Motor neuron (in vitro differentiated cells): ENCODE measurements at regions not wholly inside any gene's neighbourhood (a gene's known extent, or its start where the extent isn't known, plus 50 kb on each side); places are given as distances from the start of the nearest gene placed in this dataset.

Source experiments
- ATAC-seq, 8 experiments: fragments of 200-7000 bp; cut with Tn5 transposase; replicated peaks in 6 of 8; 2 replicates each; pipeline ENCODE4 v1.8.0; 2021; ENCODE audit warnings: mild to moderate bottlenecking in 8 of 8, moderate library complexity in 8 of 8
- H3K27ac ChIP-seq, 2 donors: fragments of 250-450 bp; sonication (Bioruptor Pico); 2 replicates each; pipeline ENCODE4 v1.9.0; 2021; ENCODE audit warnings: antibody characterized with exemption in 2 of 2, mild to moderate bottlenecking in 2 of 2, moderate library complexity in 1 of 2
- H3K4me1 ChIP-seq, 2 donors: fragments of 250-450 bp; sonication (Bioruptor Pico); replicated peaks in 1 of 2; 2 replicates each; pipeline ENCODE4 v1.6.1; 2021; ENCODE audit warnings: antibody characterized with exemption in 2 of 2, mild to moderate bottlenecking in 2 of 2, moderate library complexity in 1 of 2
- H3K4me3 ChIP-seq, 5 donors: fragments of 250-450 bp; sonication (Bioruptor Pico); 2 replicates each; pipeline ENCODE4 v1.9.0; 2021; ENCODE audit warnings: antibody characterized with exemption in 5 of 5, mild to moderate bottlenecking in 5 of 5, moderate library complexity in 4 of 5
- WGBS, 10 experiments: fragments of 450-650 bp; shearing (Covaris generic); methylation state at CpG; one replicate each; pipeline ENCODE4 v1.0.0; 2022; 5-methylcytosine and 5-hydroxymethylcytosine counted together
- in situ Hi-C, 9 experiments: fragments of 400-800 bp; cut with MboI; loops; one replicate each; pipeline ENCODE4 v1.15.0; 2021; ENCODE audit warnings: low sequenced_read_pairs in 9 of 9, low pct_unique_long_range_greater_than_20kb in 2 of 9; ENCODE audit not compliant: unreplicated experiment in 9 of 9

DNA sequence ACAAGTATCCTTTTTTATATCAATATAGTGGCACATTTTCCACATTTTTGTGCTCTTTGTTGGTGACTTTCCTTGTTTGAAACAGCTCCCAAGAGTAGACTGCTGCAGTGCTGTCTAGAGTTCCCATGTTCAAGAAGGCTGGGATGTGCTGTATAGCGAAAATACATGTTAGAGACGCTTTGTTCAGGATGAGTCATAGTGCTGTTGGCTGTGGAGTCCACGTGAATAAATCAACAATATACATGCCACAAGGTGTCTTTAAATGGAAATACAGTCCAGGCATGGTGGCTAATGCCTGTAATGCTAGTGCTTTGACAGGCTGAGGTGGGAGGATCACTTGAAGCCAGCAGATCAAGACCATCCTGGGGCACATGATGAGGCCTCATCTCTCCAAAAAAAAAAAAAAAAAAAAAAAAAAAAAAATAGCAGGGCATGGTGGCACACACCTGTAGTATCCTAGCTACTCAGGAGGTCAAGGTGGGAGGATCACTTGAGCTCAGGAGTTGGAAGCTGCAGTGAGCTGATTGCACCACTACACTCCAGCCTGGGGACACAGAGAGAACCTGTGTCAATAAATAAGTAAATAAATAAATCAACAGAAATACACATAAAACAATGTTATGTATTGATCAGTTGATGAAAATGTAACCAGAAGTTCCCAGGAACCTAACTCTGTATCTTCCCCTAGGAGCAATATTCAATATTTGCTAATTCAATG is 256.8 kb upstream of the STS start:
- peak in 5 of 8 experiments; percentile 24 to 63 (median 31) for ATAC-seq
- no peaks in the 10 kb centered on the region for H3K4me1 ChIP-seq
- no peak overlapping the region for H3K4me3 ChIP-seq
- 25 to 100% (median 76%) methylated on average over 1 to 3 of the region's 3 CpGs; no CpG with 5 or more reads in 6 of the 10 experiments for WGBS, 10 experiments
- in situ Hi-C loops = no loop called here
- no peak overlapping the region for H3K27ac ChIP-seq

DNA sequence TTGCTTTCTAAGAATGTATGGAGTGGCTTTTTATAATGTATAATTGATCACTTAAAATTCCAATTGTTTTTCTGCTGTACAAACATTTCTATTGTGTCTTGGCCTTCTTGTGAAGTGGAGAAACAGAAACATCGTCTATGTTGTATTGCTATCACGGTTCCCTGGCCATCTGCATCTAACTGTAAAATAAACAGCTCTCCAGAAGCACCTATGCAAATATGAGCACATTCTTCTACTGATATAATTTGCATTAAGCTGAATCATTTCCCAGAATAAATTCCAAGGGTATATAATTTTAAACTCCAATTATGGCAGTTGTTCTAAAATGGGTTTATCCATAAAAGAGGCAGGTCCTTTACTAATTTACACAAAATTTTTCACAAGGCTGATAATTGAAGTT is 261.6 kb upstream of the STS start:
- no peak overlapping the region for H3K4me3 ChIP-seq
- H3K4me1 ChIP-seq = no peaks in the 10 kb centered on the region
- ATAC-seq = peak in 3 of 8 experiments; percentile 65 to 95 (median 77)
- in situ Hi-C loops = no loop called here
- 0 to 71% methylated on average over 2 of the region's 2 CpGs; no CpG with 5 or more reads in 8 of the 10 experiments for WGBS, 10 experiments
- no peak overlapping the region for H3K27ac ChIP-seq

DNA sequence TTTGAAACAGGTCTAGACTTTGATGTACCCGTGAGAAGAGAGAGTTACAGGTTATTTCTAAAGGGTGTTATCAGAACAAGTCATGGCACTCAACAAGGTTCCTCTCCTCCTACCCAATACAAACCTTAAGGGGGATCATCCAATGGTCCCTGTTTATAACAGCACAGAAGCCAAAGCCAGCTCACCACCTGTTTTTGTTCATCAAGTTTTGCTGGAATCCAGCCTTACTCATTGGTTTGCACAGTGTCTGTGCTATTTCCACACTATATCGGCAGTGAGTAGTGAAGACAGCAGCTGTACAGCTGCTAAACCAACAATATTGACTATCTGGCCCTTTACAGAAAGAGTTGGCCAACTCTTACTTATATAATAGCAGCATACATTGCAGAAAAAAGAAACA is 262.1 kb upstream of the STS start:
- H3K4me1 ChIP-seq = no peaks in the 10 kb centered on the region
- H3K27ac ChIP-seq = no peak overlapping the region
- WGBS, 10 experiments = 17 to 100% (median 60%) methylated on average over 1 to 2 of the region's 2 CpGs; no CpG with 5 or more reads in 7 of the 10 experiments
- ATAC-seq = peak in 1 of 8 experiments; percentile 43
- in situ Hi-C loops = no loop called here
- H3K4me3 ChIP-seq = no peak overlapping the region

DNA sequence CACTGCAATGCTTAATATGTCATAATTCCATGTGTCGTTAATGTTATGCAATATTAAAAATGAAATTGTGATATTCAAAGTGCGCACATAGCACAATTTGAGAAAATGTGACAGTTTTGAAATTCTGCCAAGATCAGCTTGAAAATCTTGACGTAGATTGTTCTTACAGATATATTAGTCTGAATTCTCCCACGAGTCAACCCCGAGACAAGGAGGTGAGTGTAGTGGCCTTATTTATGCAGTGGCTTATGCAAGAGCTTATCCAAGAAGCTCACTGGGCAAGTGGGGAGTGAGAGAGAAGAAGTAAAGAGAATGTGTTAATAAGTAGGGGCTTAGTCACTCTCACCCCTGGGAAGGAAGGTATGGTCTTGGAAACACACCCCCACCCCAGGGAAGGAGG is 286.1 kb upstream of the STS start:
- Histone ChIP-seq H3K4me1 (peaks cover 0 to 2% of the 10 kb centered on the region in 2 donors), H3K27ac (no peak overlapping the region), H3K4me3 (no peak overlapping the region)
- in situ Hi-C loops = no loop called here
- peak in 1 of 8 experiments; percentile 25 for ATAC-seq
- 40 to 84% (median 50%) methylated on average over 1 to 5 of the region's 5 CpGs; no CpG with 5 or more reads in 4 of the 10 experiments for WGBS, 10 experiments

DNA sequence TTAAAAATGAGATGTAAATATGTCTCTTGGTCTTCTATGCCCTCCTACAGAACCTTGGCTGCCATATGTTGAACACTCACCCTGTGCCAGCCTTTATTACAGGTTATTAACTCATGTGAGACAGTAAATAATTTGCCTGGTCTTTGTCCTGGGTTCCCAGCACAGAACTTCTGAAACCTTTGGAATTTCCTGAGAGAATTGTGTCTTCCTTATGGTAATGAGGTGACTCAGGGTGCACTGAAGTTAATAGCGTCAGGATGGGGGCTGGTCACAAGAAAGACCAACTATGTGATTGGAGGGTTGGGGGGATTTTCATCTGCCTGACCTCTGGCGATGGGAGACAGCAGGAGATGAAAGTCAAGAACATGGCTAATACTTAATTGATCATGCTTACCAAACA is 289.8 kb upstream of the STS start:
- WGBS, 10 experiments = 50% methylated on average over 2 of the region's 2 CpGs; no CpG with 5 or more reads in 9 of the 10 experiments
- Histone ChIP-seq H3K27ac (no peak overlapping the region), H3K4me3 (no peak overlapping the region), H3K4me1 (peaks cover 0 to 2% of the 10 kb centered on the region in 2 donors)
- peak in 1 of 8 experiments; percentile 50 for ATAC-seq
- in situ Hi-C loops = no loop called here

DNA sequence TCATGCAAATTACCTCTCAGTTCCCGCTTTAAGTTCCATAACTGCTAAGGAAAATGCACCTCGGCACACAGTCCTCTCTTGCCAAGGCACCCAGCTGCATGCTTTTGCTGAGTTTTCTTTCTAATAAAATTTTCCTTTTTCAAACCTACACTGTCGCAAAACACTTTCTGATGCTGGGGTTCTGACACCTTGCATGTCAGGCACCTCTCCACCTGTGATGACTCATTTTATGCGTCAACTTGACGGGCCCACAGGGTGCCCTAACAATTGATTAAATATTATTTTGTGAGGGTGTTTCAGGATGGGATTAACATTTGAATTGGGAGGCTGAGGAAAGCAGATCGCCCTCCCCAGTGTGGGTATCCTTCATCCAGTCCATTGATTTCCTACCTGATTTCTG is 291.0 kb upstream of the STS start:
- Histone ChIP-seq H3K27ac (no peak overlapping the region), H3K4me3 (no peak overlapping the region), H3K4me1 (peaks cover 0 to 2% of the 10 kb centered on the region in 2 donors)
- no peak for ATAC-seq
- WGBS, 10 experiments = 6 to 100% (median 55%) methylated on average over 1 to 3 of the region's 6 CpGs; no CpG with 5 or more reads in 4 of the 10 experiments
- in situ Hi-C loops = no loop called here

DNA sequence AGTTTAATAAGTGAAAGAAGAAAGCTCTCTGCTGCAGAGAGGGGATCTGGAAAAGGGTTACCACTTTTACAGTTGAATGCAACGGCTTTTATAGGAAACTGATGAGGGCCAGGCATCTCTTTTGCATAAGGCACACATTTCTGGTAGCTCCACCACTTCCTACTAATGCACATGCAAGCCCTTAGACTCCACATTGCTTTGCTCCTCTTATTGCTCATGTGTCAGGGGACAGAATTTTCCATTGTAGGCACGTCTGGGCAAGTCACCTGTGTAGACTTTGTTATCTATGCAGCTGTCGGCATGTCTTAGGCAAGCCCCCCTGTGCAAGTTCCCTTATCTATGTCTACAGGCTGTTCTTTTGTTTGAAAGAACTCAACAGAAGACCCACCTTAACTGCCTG is 294.6 kb upstream of the STS start:
- Histone ChIP-seq H3K4me3 (no peak overlapping the region), H3K27ac (no peak overlapping the region), H3K4me1 (peaks cover 0 to 13% of the 10 kb centered on the region in 2 donors)
- in situ Hi-C loops = no loop called here
- no peak for ATAC-seq
- 90% methylated on average over 3 of the region's 3 CpGs; no CpG with 5 or more reads in 9 of the 10 experiments for WGBS, 10 experiments

DNA sequence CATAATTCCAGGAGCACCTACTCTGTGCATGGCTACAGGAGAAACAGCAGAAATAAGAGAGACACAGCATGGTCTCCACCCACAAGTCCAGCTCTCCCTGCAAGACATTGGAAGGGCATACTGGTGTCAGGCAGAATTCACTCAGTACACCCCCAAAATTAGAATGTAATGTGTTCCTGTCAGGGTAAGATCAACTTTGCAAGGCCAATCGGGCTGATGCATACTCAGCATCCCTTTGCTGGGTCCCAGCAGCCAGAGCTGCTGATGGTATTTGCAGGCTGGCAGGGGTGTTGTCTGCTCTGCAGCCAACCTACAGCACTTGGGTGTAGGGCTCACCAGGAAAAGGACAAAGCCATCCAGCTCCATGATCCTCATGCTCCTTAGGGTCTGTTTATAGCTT is 295.4 kb upstream of the STS start:
- ATAC-seq = no peak
- Histone ChIP-seq H3K4me1 (peaks cover 0 to 13% of the 10 kb centered on the region in 2 donors), H3K27ac (no peak overlapping the region), H3K4me3 (no peak overlapping the region)
- WGBS, 10 experiments = 100% methylated on average over 1 of the region's 1 CpG; no CpG with 5 or more reads in 9 of the 10 experiments
- in situ Hi-C loops = no loop called here

DNA sequence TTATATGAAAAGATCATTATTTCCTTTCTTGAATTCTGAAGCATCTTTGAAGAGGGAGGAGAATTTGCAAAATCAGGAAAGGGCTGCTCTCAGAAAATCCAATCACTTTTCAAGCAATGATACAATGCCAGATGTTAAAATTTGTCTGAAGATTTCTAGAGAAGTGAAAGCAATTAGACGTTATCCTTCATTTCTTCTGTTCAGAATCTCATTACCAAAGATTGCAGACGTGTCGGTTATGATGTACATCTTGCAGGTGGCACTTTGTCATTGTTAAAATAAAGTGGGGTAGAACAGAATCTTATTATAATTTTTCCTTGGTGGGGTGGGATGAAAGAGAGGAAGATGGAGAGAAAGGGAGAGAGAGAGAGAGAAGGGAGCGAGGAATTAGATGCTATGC is 296.4 kb upstream of the STS start:
- no peak overlapping the region for H3K4me3 ChIP-seq
- WGBS, 10 experiments = 0 to 100% (median 69%) methylated on average over 1 to 4 of the region's 4 CpGs; no CpG with 5 or more reads in 5 of the 10 experiments
- no peak for ATAC-seq
- peaks cover 0 to 10% of the 10 kb centered on the region in 2 donors for H3K4me1 ChIP-seq
- no peak overlapping the region for H3K27ac ChIP-seq
- in situ Hi-C loops = no loop called here

DNA sequence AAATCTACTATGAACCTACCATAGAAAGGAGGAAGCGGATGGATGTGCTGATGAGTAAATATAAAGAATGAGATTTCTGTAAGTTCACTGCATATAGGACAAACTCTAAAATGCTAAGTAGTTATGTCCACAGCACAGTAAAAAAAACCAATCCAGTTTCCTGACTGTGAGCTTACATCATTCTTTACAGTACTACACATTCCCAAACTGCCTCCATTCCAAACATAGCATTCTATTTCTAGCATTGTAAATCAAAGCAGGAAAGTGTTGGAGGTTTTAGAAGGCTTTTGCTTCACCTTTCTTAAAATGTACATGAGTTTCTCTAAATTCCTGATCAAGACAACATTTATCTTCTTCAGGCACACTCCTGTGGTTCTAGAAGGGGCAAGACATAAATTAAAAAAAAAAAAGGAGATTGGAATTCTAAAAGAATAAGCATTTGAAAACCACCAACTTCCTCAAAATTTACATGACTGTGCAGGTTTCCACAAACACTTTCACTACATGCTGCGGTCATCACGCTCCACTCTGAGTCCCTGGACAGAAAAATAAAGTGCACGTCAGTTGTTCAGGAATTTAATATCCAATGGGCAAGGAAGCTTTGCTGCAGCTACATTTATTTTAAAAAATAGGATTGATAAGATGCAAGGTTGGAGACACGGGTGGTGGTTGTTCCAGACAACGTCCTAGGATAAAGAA is 297.6 kb upstream of the STS start:
- Histone ChIP-seq H3K27ac (no peak overlapping the region), H3K4me3 (no peak overlapping the region), H3K4me1 (peaks cover 0 to 10% of the 10 kb centered on the region in 2 donors)
- in situ Hi-C loops = no loop called here
- ATAC-seq = peak in 7 of 8 experiments; percentile 24 to 75 (median 47)
- 8 to 100% (median 40%) methylated on average over 1 to 5 of the region's 6 CpGs; no CpG with 5 or more reads in 1 of the 10 experiments for WGBS, 10 experiments

DNA sequence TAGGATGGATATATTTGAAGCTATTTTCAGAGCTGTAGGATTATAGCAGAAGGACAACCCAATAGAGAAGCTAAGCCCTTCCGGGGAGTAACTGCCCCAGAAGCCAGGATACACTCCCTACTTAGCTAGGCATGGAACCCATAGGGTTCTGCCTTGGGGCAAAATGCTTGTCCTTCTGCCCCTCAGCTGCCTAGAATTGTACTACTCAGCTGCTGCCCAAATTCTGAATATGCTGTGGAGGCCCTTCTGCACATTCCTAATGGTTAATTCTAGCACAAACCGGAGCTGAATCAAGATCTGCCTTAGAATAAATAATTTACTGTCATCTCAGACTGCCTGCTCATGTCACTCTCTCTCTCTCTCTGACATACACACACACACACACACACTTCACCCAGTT is 297.7 kb upstream of the VCX3A start:
- peak in 3 of 8 experiments; percentile 24 to 74 (median 71) for ATAC-seq
- no peak overlapping the region for H3K27ac ChIP-seq
- no peak overlapping the region for H3K4me3 ChIP-seq
- 0 to 100% (median 0%) methylated on average over 1 of the region's 2 CpGs; no CpG with 5 or more reads in 7 of the 10 experiments for WGBS, 10 experiments
- no peaks in the 10 kb centered on the region for H3K4me1 ChIP-seq
- in situ Hi-C loops = no loop called here

DNA sequence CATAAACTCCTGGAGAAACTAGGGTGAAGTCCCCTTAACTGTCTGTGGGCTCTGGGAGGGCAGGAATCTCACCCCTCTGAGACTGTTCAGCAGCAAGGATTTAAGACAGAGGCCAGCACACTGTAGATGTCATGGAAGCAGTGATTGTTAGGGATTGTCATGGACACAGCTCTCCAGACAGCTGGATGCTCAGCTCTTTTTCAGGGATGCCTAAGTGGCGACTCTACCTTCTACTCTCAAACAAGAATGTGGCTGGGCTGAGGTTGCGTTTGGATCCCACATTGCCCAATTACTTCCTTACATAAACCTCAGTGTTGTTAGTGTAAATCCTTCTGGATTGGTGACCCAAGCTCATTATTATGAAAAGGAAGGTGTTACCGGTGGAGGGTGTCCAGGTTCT is 291.9 kb upstream of the VCX3A start:
- in situ Hi-C loops = no loop called here
- Histone ChIP-seq H3K27ac (no peak overlapping the region), H3K4me3 (no peak overlapping the region), H3K4me1 (no peaks in the 10 kb centered on the region)
- 0 to 95% methylated on average over 1 to 3 of the region's 3 CpGs; no CpG with 5 or more reads in 8 of the 10 experiments for WGBS, 10 experiments
- ATAC-seq = peak in 1 of 8 experiments; percentile 19

DNA sequence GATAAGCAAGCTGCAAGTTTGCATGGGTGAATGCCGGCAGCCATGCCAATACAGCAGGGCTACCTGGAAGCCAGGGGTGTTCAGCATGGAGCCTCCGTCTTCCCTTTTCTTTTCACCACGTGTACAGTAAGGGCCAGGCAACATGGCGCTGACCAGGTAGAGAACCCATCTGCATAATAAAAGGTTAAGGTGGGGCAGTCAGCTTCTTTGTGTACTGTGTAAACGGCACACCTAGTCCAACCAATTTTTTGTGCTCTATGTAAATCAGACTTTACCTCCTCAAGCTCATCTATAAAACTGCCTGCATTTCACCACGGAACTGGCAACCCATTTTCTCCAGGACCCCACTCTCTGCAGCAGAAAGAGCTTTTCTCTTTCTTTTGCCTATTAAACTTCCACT is 286.8 kb upstream of the VCX3A start:
- Histone ChIP-seq H3K27ac (no peak overlapping the region), H3K4me3 (no peak overlapping the region), H3K4me1 (no peaks in the 10 kb centered on the region)
- ATAC-seq = no peak
- in situ Hi-C loops = no loop called here
- 50 to 87% methylated on average over 2 to 3 of the region's 6 CpGs; no CpG with 5 or more reads in 8 of the 10 experiments for WGBS, 10 experiments
